CD4-positive, alpha-beta memory T cell (primary cell): ENCODE measurements at regions not wholly inside any gene's neighbourhood (a gene's known extent, or its start where the extent isn't known, plus 50 kb on each side); places are given as distances from the start of the nearest gene placed in this dataset.

ENCODE experiments used
- CTCF ChIA-PET: fragments of 350-600 bp; sonication (Branson Sonifier 250); formaldehyde crosslinking; loops from one replicate; lab custom pipeline; 2021; ENCODE audit warnings: inconsistent platforms; ENCODE audit not compliant: partially characterized antibody; lab: Charles Lee
- POLR2A ChIA-PET: fragments of 350-600 bp; sonication (Branson Sonifier 250); formaldehyde crosslinking; loops from one replicate; lab custom pipeline; 2021; ENCODE audit not compliant: partially characterized antibody; lab: Charles Lee
- DNase-seq, 5 donors: peaks; one replicate each; pipeline versions ENCODE4 v3.0.0 to v3.0.0-alpha.2; 2020 to 2022; ENCODE audit warnings: mixed read lengths in 1 of 5
- H3K27ac ChIP-seq: one replicate; pipeline ENCODE4 v1.7.0; 2013; ENCODE audit warnings: low read depth, low read length
- H3K27me3 ChIP-seq: 2 replicates; pipeline ENCODE4 v1.7.0; 2013; ENCODE audit warnings: mild to moderate bottlenecking, low read length, moderate library complexity; ENCODE audit not compliant: insufficient read depth
- H3K36me3 ChIP-seq: 2 replicates; pipeline ENCODE4 v1.7.0; 2013; ENCODE audit warnings: mild to moderate bottlenecking, low read length, moderate library complexity; ENCODE audit not compliant: insufficient read depth
- H3K4me1 ChIP-seq: 2 replicates; pipeline ENCODE4 v1.7.0; 2013; ENCODE audit warnings: mild to moderate bottlenecking, low read length, moderate library complexity; ENCODE audit not compliant: insufficient read depth
- H3K4me3 ChIP-seq, 2 donors: one replicate each; pipeline ENCODE4 v1.7.0; 2013; ENCODE audit warnings: low read length in 2 of 2, mild to moderate bottlenecking in 1 of 2
- H3K9me3 ChIP-seq, 2 donors: one replicate each; pipeline ENCODE4 v1.7.0; 2013; ENCODE audit warnings: low read length in 2 of 2, control low read depth in 1 of 2; ENCODE audit not compliant: control insufficient read depth in 1 of 2
- H3K27ac Mint-ChIP-seq, 7 donors: one replicate each; pipeline ENCODE4 v1.8.0; 2020 to 2021; ENCODE audit warnings: mixed read lengths in 7 of 7, mild to moderate bottlenecking in 6 of 7, inconsistent platforms in 3 of 7, moderate library complexity in 3 of 7
- H3K27me3 Mint-ChIP-seq, 2 donors: one replicate each; pipeline ENCODE4 v1.8.0; 2020 to 2021; ENCODE audit warnings: mixed read lengths in 2 of 2
- H3K36me3 Mint-ChIP-seq, 2 donors: one replicate each; pipeline ENCODE4 v1.8.0; 2020 to 2021; ENCODE audit warnings: mixed read lengths in 2 of 2, inconsistent platforms in 1 of 2, mild to moderate bottlenecking in 1 of 2
- H3K4me1 Mint-ChIP-seq, 4 donors: one replicate each; pipeline ENCODE4 v1.8.0; 2020 to 2021; ENCODE audit warnings: mixed read lengths in 4 of 4, mild to moderate bottlenecking in 1 of 4
- H3K4me3 Mint-ChIP-seq, 8 donors: one replicate each; pipeline ENCODE4 v1.8.0; 2020 to 2021; ENCODE audit warnings: mixed read lengths in 8 of 8, mild to moderate bottlenecking in 7 of 8, moderate library complexity in 6 of 8, inconsistent platforms in 3 of 8
- H3K9me3 Mint-ChIP-seq, 8 donors: one replicate each; pipeline ENCODE4 v1.8.0; 2020 to 2021; ENCODE audit warnings: mixed read lengths in 8 of 8, mild to moderate bottlenecking in 5 of 8, inconsistent platforms in 3 of 8, moderate library complexity in 1 of 8
- intact Hi-C: fragments of 100-400 bp; cut with micrococcal nuclease; formaldehyde crosslinking; loops from one replicate; pipeline ENCODE4 v1.15.1; 2023

- Mint-ChIP-seq H3K4me1 (peaks cover 5 to 13% (median 8%) of the 10 kb centered on the region in 4 donors), H3K36me3 (no peaks in the 10 kb centered on the region), H3K9me3 (peaks cover 0 to 10% (median 5%) of the 10 kb centered on the region in 8 donors), H3K27ac (no peak overlapping the region), H3K27me3 (no peaks in the 10 kb centered on the region), H3K4me3 (no peak overlapping the region)
- no peak for DNase-seq
- intact Hi-C loops, result no loop called here
- Histone ChIP-seq H3K36me3 (no peaks in the 10 kb centered on the region), H3K9me3 (no peaks in the 10 kb centered on the region), H3K27ac (no peak overlapping the region), H3K27me3 (no peaks in the 10 kb centered on the region), H3K4me3 (no peak overlapping the region), H3K4me1 (no peaks in the 10 kb centered on the region)
- ChIA-PET POLR2A (no interaction called here), CTCF (no interaction called here)
These were observed 436.5 kb upstream of the ACVR2A start for GRCh38 chr2:147408357-147408756.

GRCh38 chr2:147405651-147406050 lies 439.2 kb upstream of the ACVR2A start:
- POLR2A ChIA-PET, result no interaction called here
- CTCF ChIA-PET, result no interaction called here

GRCh38 chr2:147398996-147399395 lies 445.8 kb upstream of the ACVR2A start:
- Mint-ChIP-seq H3K4me3 (no peak overlapping the region), H3K9me3 (peaks cover 0 to 2% (median 0%) of the 10 kb centered on the region in 8 donors), H3K4me1 (no peaks in the 10 kb centered on the region), H3K27ac (no peak overlapping the region), H3K36me3 (no peaks in the 10 kb centered on the region), H3K27me3 (peaks cover 0 to 2% of the 10 kb centered on the region in 2 donors)
- Histone ChIP-seq H3K36me3 (no peaks in the 10 kb centered on the region), H3K4me1 (no peaks in the 10 kb centered on the region), H3K9me3 (no peaks in the 10 kb centered on the region), H3K4me3 (no peak overlapping the region), H3K27ac (no peak overlapping the region), H3K27me3 (no peaks in the 10 kb centered on the region)
- intact Hi-C loops, result no loop called here
- ChIA-PET POLR2A (no interaction called here), CTCF (interaction anchor here (0.5 kb wide), 1 partner anchor 462 kb away, joined by 3 read pairs; no protein-coding TSS in a partner anchor)
- DNase-seq, result no peak

More at GRCh38 chr2:147405651-147406050, 439.2 kb upstream of the ACVR2A start:
- Histone ChIP-seq H3K36me3 (no peaks in the 10 kb centered on the region), H3K9me3 (no peaks in the 10 kb centered on the region), H3K4me1 (no peaks in the 10 kb centered on the region), H3K4me3 (no peak overlapping the region), H3K27ac (no peak overlapping the region), H3K27me3 (no peaks in the 10 kb centered on the region)
- peaks cover 0 to 2% of the 10 kb centered on the region in 2 donors for H3K27me3 Mint-ChIP-seq
- no peaks in the 10 kb centered on the region for H3K36me3 Mint-ChIP-seq
- peaks cover 0 to 5% (median 2%) of the 10 kb centered on the region in 8 donors for H3K9me3 Mint-ChIP-seq
- H3K4me3 Mint-ChIP-seq, result peak overlapping the region in 5 of 8 donors; percentile 7 to 54 (median 48)
- DNase-seq, result peak in 3 of 5 donors; percentile 1 to 4 (median 2)
- peak overlapping the region in 1 of 7 donors; percentile 18 for H3K27ac Mint-ChIP-seq
- intact Hi-C loops, result no loop called here
- peaks cover 5 to 13% (median 8%) of the 10 kb centered on the region in 4 donors for H3K4me1 Mint-ChIP-seq

- Histone ChIP-seq H3K4me3 (no peak overlapping the region), H3K9me3 (no peaks in the 10 kb centered on the region), H3K4me1 (no peaks in the 10 kb centered on the region), H3K27me3 (no peaks in the 10 kb centered on the region), H3K27ac (no peak overlapping the region), H3K36me3 (no peaks in the 10 kb centered on the region)
- Mint-ChIP-seq H3K27me3 (peaks cover 0 to 2% of the 10 kb centered on the region in 2 donors), H3K4me3 (no peak overlapping the region), H3K4me1 (no peaks in the 10 kb centered on the region), H3K27ac (no peak overlapping the region), H3K36me3 (no peaks in the 10 kb centered on the region), H3K9me3 (no peaks in the 10 kb centered on the region)
- intact Hi-C loops, result no loop called here
- ChIA-PET CTCF (interaction anchor here (0.7 kb wide), 1 partner anchor 26 kb away, joined by 3 read pairs; no protein-coding TSS in a partner anchor), POLR2A (no interaction called here)
- no peak for DNase-seq
These were observed 446.5 kb upstream of the ACVR2A start for GRCh38 chr2:147398301-147398700.

GRCh38 chr2:147396890-147397289 lies 447.9 kb upstream of the ACVR2A start:
- Mint-ChIP-seq H3K9me3 (no peaks in the 10 kb centered on the region), H3K4me1 (no peaks in the 10 kb centered on the region), H3K27ac (no peak overlapping the region), H3K36me3 (no peaks in the 10 kb centered on the region), H3K4me3 (no peak overlapping the region), H3K27me3 (peaks cover 0 to 2% of the 10 kb centered on the region in 2 donors)
- no peaks in the 10 kb centered on the region for H3K4me1 ChIP-seq
- CTCF ChIA-PET, result no interaction called here
- H3K9me3 ChIP-seq, result no peaks in the 10 kb centered on the region
- no peak overlapping the region for H3K27ac ChIP-seq
- no peak overlapping the region for H3K4me3 ChIP-seq
- intact Hi-C loops, result no loop called here
- no peak for DNase-seq
- no peaks in the 10 kb centered on the region for H3K36me3 ChIP-seq
- POLR2A ChIA-PET, result no interaction called here
- H3K27me3 ChIP-seq, result no peaks in the 10 kb centered on the region

- intact Hi-C loops, result no loop called here
- ChIA-PET CTCF (no interaction called here), POLR2A (no interaction called here)
- H3K4me1 ChIP-seq, result no peaks in the 10 kb centered on the region
- H3K36me3 ChIP-seq, result no peaks in the 10 kb centered on the region
- DNase-seq, result no peak
- no peak overlapping the region for H3K27ac Mint-ChIP-seq
- H3K27me3 ChIP-seq, result no peaks in the 10 kb centered on the region
- no peaks in the 10 kb centered on the region for H3K9me3 Mint-ChIP-seq
- H3K9me3 ChIP-seq, result no peaks in the 10 kb centered on the region
- no peak overlapping the region for H3K4me3 ChIP-seq
- no peak overlapping the region for H3K27ac ChIP-seq
- H3K4me3 Mint-ChIP-seq, result no peak overlapping the region
- H3K27me3 Mint-ChIP-seq, result peaks cover 0 to 1% of the 10 kb centered on the region in 2 donors
- no peaks in the 10 kb centered on the region for H3K4me1 Mint-ChIP-seq
- no peaks in the 10 kb centered on the region for H3K36me3 Mint-ChIP-seq
These were observed 450.5 kb upstream of the ACVR2A start for GRCh38 chr2:147394179-147394790.

- intact Hi-C loops, result no loop called here
- Histone ChIP-seq H3K4me3 (no peak overlapping the region), H3K4me1 (no peaks in the 10 kb centered on the region), H3K9me3 (no peaks in the 10 kb centered on the region), H3K36me3 (no peaks in the 10 kb centered on the region), H3K27ac (no peak overlapping the region), H3K27me3 (no peaks in the 10 kb centered on the region)
- Mint-ChIP-seq H3K36me3 (no peaks in the 10 kb centered on the region), H3K9me3 (no peaks in the 10 kb centered on the region), H3K27me3 (peaks cover 0 to 1% of the 10 kb centered on the region in 2 donors), H3K4me3 (no peak overlapping the region), H3K27ac (no peak overlapping the region), H3K4me1 (no peaks in the 10 kb centered on the region)
- ChIA-PET POLR2A (no interaction called here), CTCF (no interaction called here)
- DNase-seq, result no peak
These were observed 452.6 kb upstream of the ACVR2A start for GRCh38 chr2:147392180-147392579.
